Gastroesophageal sphincter (tissue), 3 donors: ENCODE measurements at regions not wholly inside any gene's neighbourhood (a gene's known extent, or its start where the extent isn't known, plus 50 kb on each side); places are given as distances from the start of the nearest gene placed in this dataset.

Experiments
- CTCF ChIP-seq, 4 experiments: fragments of 200-600 bp in 2 of 4; fragments of 450-650 bp in 2 of 4; sonication (generic) in 1 of 4; IDR thresholded peaks; one replicate each; pipeline ENCODE4 v1.5.1; 2017 to 2019; ENCODE audit warnings: antibody characterized with exemption in 4 of 4, mild to moderate bottlenecking in 2 of 4, moderate library complexity in 2 of 4
- POLR2AphosphoS5 ChIP-seq: sonication (generic); formaldehyde crosslinking; IDR thresholded peaks from one replicate; pipeline ENCODE4 v1.6.1; 2017; ENCODE audit warnings: antibody characterized with exemption

GRCh38 chrX:119999087-119999634, 55.6 kb upstream of the NKAP start:
- TF ChIP-seq CTCF (IDR thresholded peaks at IDR 0.05) (no peak), POLR2AphosphoS5 (no peak)
